SKM-1 (cell line): ENCODE measurements at regions not wholly inside any gene's neighbourhood (a gene's known extent, or its start where the extent isn't known, plus 50 kb on each side); places are given as distances from the start of the nearest gene placed in this dataset.

Source experiments
- DNase-seq: peaks from one replicate; lab custom pipeline; 2025; ENCODE audit not compliant: unreplicated experiment; lab: John Stamatoyannopoulos, UW

- no peak for DNase-seq
Observed at GRCh38 chr4:11271263-11271662, 157.4 kb downstream of the HS3ST1 start.

- no peak for DNase-seq
Observed at GRCh38 chr4:11268149-11268548, 160.5 kb downstream of the HS3ST1 start.

- DNase-seq: no peak
Observed at GRCh38 chr4:11264841-11265240, 163.9 kb downstream of the HS3ST1 start.

GRCh38 chr4:11264346-11264745 is 164.3 kb downstream of the HS3ST1 start:
- DNase-seq: no peak

GRCh38 chr4:11263208-11263607 is 165.5 kb downstream of the HS3ST1 start:
- DNase-seq: no peak

- DNase-seq: no peak
Observed at GRCh38 chr4:11261066-11261850, 167.4 kb downstream of the HS3ST1 start.

- no peak for DNase-seq
Observed at GRCh38 chr4:11259837-11260236, 168.9 kb downstream of the HS3ST1 start.

- DNase-seq: no peak
Observed at GRCh38 chr4:11252149-11252548, 176.5 kb downstream of the HS3ST1 start.

- DNase-seq: no peak
Observed at GRCh38 chr4:11250510-11250909, 178.2 kb downstream of the HS3ST1 start.

GRCh38 chr4:11232015-11232414 is 196.7 kb downstream of the HS3ST1 start:
- no peak for DNase-seq

GRCh38 chr4:11230866-11231265 is 197.8 kb downstream of the HS3ST1 start:
- no peak for DNase-seq

GRCh38 chr4:11228530-11228929 is 200.2 kb downstream of the HS3ST1 start:
- DNase-seq: no peak

- no peak for DNase-seq
Observed at GRCh38 chr4:11223311-11223710, 205.4 kb downstream of the HS3ST1 start.

GRCh38 chr4:11218692-11219091 is 210.0 kb downstream of the HS3ST1 start:
- no peak for DNase-seq

GRCh38 chr4:11216520-11216919 is 212.2 kb downstream of the HS3ST1 start:
- no peak for DNase-seq

GRCh38 chr4:11214281-11214680 is 214.4 kb downstream of the HS3ST1 start:
- no peak for DNase-seq

GRCh38 chr4:11209826-11210225 is 218.9 kb downstream of the HS3ST1 start:
- no peak for DNase-seq

- DNase-seq: no peak
Observed at GRCh38 chr4:11201256-11201655, 227.4 kb downstream of the HS3ST1 start.

- DNase-seq: no peak
Observed at GRCh38 chr4:11198516-11199305, 230.0 kb downstream of the HS3ST1 start.

GRCh38 chr4:11197631-11198341 is 230.9 kb downstream of the HS3ST1 start:
- no peak for DNase-seq

- no peak for DNase-seq
Observed at GRCh38 chr4:11196927-11197522, 231.7 kb downstream of the HS3ST1 start.
